K562 (cell line): ENCODE measurements at regions not wholly inside any gene's neighbourhood (a gene's known extent, or its start where the extent isn't known, plus 50 kb on each side); places are given as distances from the start of the nearest gene placed in this dataset.

ENCODE experiments used
- ATAC-seq: fragments of 200-7000 bp; cut with Tn5 transposase; 3 replicates; pipeline ENCODE4 v1.9.1; 2020; ENCODE audit warnings: moderate library complexity
- BruUV-seq: library from RNA; stranded (reverse); fragments of 400-500 nt; replicated peaks from 2 replicates; lab custom pipeline; 2021; lab: Mats Ljungman, UMichigan
- CTCF ChIA-PET: fragments of 300-600 bp; formaldehyde crosslinking; extraction: SDS; loops from one replicate; lab custom pipeline; 2021; ENCODE audit warnings: low intra/inter-chr PET ratio; lab: Yijun Ruan, JAX
- POLR2A ChIA-PET: fragments of 300-600, 350-650 bp; sonication (Branson Sonifier 250); formaldehyde crosslinking; extraction: SDS; loops from one replicate; lab custom pipeline; 2021; ENCODE audit warnings: antibody characterized with exemption, inconsistent platforms; lab: Yijun Ruan, JAX
- DNase-seq, 4 experiments: peaks; one replicate each; pipeline versions ENCODE4 v3.0.0 to v3.0.0-alpha.2; 2011 to 2018; ENCODE audit warnings: low spot score in 3 of 4, mixed read lengths in 3 of 4; ENCODE audit errors: extremely low read depth in 1 of 4
- FAIRE-seq: peaks from 2 replicates; lab custom pipeline; 2011; peaks lifted over from hg19 to GRCh38; lab: Jason Lieb, UNC
- H2AFZ ChIP-seq: 2 replicates; pipeline ENCODE4 v1.6.0; 2011; ENCODE audit warnings: low read depth, low read length, control low read depth, inconsistent platforms
- H3K27ac ChIP-seq: fragments of 200-600 bp; 3 replicates; pipeline ENCODE4 v1.8.0; 2011; ENCODE audit warnings: low read depth, mild to moderate bottlenecking, control low read depth, inconsistent platforms, low read length, moderate library complexity, mixed read lengths; ENCODE audit errors: extremely low read depth
- H3K27me3 ChIP-seq, 2 experiments: fragments of 300-600 bp in 1 of 2; 2 replicates in 1 of 2; 3 replicates in 1 of 2; pipeline versions ENCODE4 v1.6.0 to v1.8.0; 2011; ENCODE audit warnings: inconsistent platforms in 2 of 2, low read length in 2 of 2, mild to moderate bottlenecking in 1 of 2, mixed read lengths in 1 of 2, moderate library complexity in 1 of 2; ENCODE audit not compliant: control insufficient read depth in 2 of 2, insufficient read depth in 2 of 2
- H3K36me3 ChIP-seq: fragments of 300-600 bp; 3 replicates; pipeline ENCODE4 v1.8.0; 2011; ENCODE audit warnings: mild to moderate bottlenecking, low read length, inconsistent platforms; ENCODE audit not compliant: control insufficient read depth, insufficient read depth
- H3K4me1 ChIP-seq, 2 experiments: fragments of 200-600 bp in 1 of 2; replicated peaks in 1 of 2; 2 replicates in 1 of 2; 3 replicates in 1 of 2; pipeline versions ENCODE4 v1.5.1 to v1.8.0; 2011; ENCODE audit warnings: inconsistent platforms in 2 of 2, low read length in 2 of 2, mild to moderate bottlenecking in 1 of 2, mixed read lengths in 1 of 2, moderate library complexity in 1 of 2; ENCODE audit not compliant: control insufficient read depth in 2 of 2, insufficient read depth in 2 of 2
- H3K4me2 ChIP-seq: 2 replicates; pipeline ENCODE4 v1.6.1; 2011; ENCODE audit warnings: low read length, control low read depth, inconsistent platforms, mixed read lengths; ENCODE audit not compliant: insufficient read depth
- H3K4me3 ChIP-seq: fragments of 200-600 bp; sonication (generic), shearing (Covaris generic); 2 replicates; pipeline ENCODE4 v1.5.1; 2016; ENCODE audit warnings: control low read depth, inconsistent platforms
- H3K79me2 ChIP-seq: fragments of 200-600 bp; 3 replicates; pipeline ENCODE4 v1.8.0; 2011; ENCODE audit warnings: low read length, inconsistent platforms; ENCODE audit not compliant: control insufficient read depth, insufficient read depth
- H3K9ac ChIP-seq, 2 experiments: 2 replicates each; pipeline versions ENCODE4 v1.6.0 to v1.6.1; 2011; ENCODE audit warnings: low read depth in 2 of 2, low read length in 2 of 2, control low read depth in 1 of 2, inconsistent platforms in 1 of 2, mild to moderate bottlenecking in 1 of 2, mixed read lengths in 1 of 2; ENCODE audit not compliant: insufficient read depth in 1 of 2
- H3K9me1 ChIP-seq: one replicate; pipeline ENCODE4 v1.6.0; 2011; ENCODE audit warnings: inconsistent platforms, mild to moderate bottlenecking, low read length, moderate library complexity; ENCODE audit not compliant: control insufficient read depth, insufficient read depth
- H3K9me3 ChIP-seq: replicated peaks from 2 replicates; pipeline ENCODE4 v1.5.1; 2011; ENCODE audit warnings: low read depth, low read length, inconsistent platforms; ENCODE audit not compliant: control insufficient read depth, insufficient read depth
- H4K20me1 ChIP-seq: replicated peaks from 2 replicates; pipeline ENCODE4 v1.6.1; 2011; ENCODE audit warnings: low read length, inconsistent platforms, mixed read lengths; ENCODE audit not compliant: control insufficient read depth, insufficient read depth
- FOS ChIP-seq: IDR thresholded peaks from 3 replicates; pipeline ENCODE4 v1.6.1; 2011; ENCODE audit not compliant: insufficient read length; ENCODE audit errors: extremely low read depth
- GABPB2 ChIP-seq: fragments of 250-450 bp; sonication (Bioruptor Pico); conservative IDR thresholded peaks from 2 replicates; pipeline ENCODE4 v1.5.1; 2021; ENCODE audit warnings: mild to moderate bottlenecking
- GTF2B ChIP-seq: IDR thresholded peaks from 2 replicates; pipeline ENCODE4 v1.6.1; 2011; ENCODE audit not compliant: insufficient read length; ENCODE audit errors: extremely low read depth
- HIVEP1 ChIP-seq: fragments of 250-450 bp; sonication (Bioruptor Pico); IDR thresholded peaks from 2 replicates; pipeline ENCODE4 v1.4.0; 2020; ENCODE audit warnings: mild to moderate bottlenecking
- KLF10 ChIP-seq: fragments of 250-450 bp; sonication (Bioruptor Pico); IDR thresholded peaks from 2 replicates; pipeline ENCODE4 v1.6.1; 2021; ENCODE audit warnings: matching md5 sums
- MXD1 ChIP-seq: fragments of 250-450 bp; sonication (Bioruptor Pico); IDR thresholded peaks from 2 replicates; pipeline ENCODE4 v1.8.0; 2021; ENCODE audit warnings: borderline replicate concordance, mild to moderate bottlenecking, moderate library complexity; ENCODE audit not compliant: poor library complexity, severe bottlenecking
- NBN ChIP-seq: fragments of 450-650 bp; IDR thresholded peaks from 2 replicates; pipeline ENCODE4 v1.6.1; 2016; ENCODE audit warnings: low read depth, mild to moderate bottlenecking
- NFYB ChIP-seq: IDR thresholded peaks from 2 replicates; pipeline ENCODE4 v1.6.1; 2011; ENCODE audit warnings: mild to moderate bottlenecking, moderate library complexity; ENCODE audit not compliant: insufficient read length; ENCODE audit errors: extremely low read depth
- NR2C2 ChIP-seq, 2 experiments: fragments of 200-800 bp in 1 of 2; sonication (Bioruptor generic) in 1 of 2; sonication (generic) in 1 of 2; formaldehyde crosslinking in 1 of 2; IDR thresholded peaks; 2 replicates each; pipeline versions ENCODE4 v1.6.1 to v1.8.0; 2016 to 2022; ENCODE audit warnings: mild to moderate bottlenecking in 1 of 2, missing compliant biosample characterization in 1 of 2, missing genetic modification characterization in 1 of 2, missing genetic modification reagents in 1 of 2
- PHF8 ChIP-seq: fragments of 200-600 bp; sonication (generic); IDR thresholded peaks from 2 replicates; pipeline ENCODE4 v1.6.1; 2012; ENCODE audit warnings: mixed run types, mild to moderate bottlenecking, inconsistent platforms, low read length, moderate library complexity, borderline replicate concordance
- RBM17 ChIP-seq: fragments of 200-400 bp; formaldehyde crosslinking; IDR thresholded peaks from 2 replicates; pipeline ENCODE4 v1.6.1; 2017; ENCODE audit warnings: low read depth, mild to moderate bottlenecking, low read length, borderline replicate concordance
- RCOR1 ChIP-seq, 2 experiments: IDR thresholded peaks; 2 replicates each; pipeline ENCODE4 v1.6.1; 2012; ENCODE audit warnings: low read depth in 2 of 2, low read length in 2 of 2, borderline replicate concordance in 1 of 2, improper control_type of control experiment in 1 of 2
- SMAD2 ChIP-seq: fragments of 150-350 bp; IDR thresholded peaks from 2 replicates; pipeline ENCODE4 v1.6.1; 2014; ENCODE audit warnings: low read depth, mild to moderate bottlenecking, low read length
- SRSF3 ChIP-seq: fragments of 200-400 bp; formaldehyde crosslinking; IDR thresholded peaks from 2 replicates; pipeline ENCODE4 v1.6.1; 2016; ENCODE audit warnings: mild to moderate bottlenecking, low read length, moderate library complexity; ENCODE audit not compliant: insufficient read depth
- XRCC3 ChIP-seq: fragments of 450-650 bp; IDR thresholded peaks from 2 replicates; pipeline ENCODE4 v1.6.1; 2017; ENCODE audit warnings: mild to moderate bottlenecking, moderate library complexity
- YBX1 ChIP-seq: fragments of 450-650 bp; IDR thresholded peaks from 2 replicates; pipeline ENCODE4 v1.7.1; 2016; ENCODE audit warnings: mild to moderate bottlenecking
- ZBTB9 ChIP-seq: fragments of 450-650 bp; formaldehyde crosslinking; IDR thresholded peaks from 2 replicates; pipeline ENCODE4 v1.4.0; 2020; ENCODE audit warnings: mild to moderate bottlenecking, moderate library complexity
- ZNF395 ChIP-seq: fragments of 200-800 bp; sonication (Bioruptor generic); IDR thresholded peaks from 2 replicates; pipeline ENCODE4 v1.6.1; 2017; ENCODE audit warnings: missing genetic modification characterization, missing compliant biosample characterization
- ZNF449 ChIP-seq: fragments of 250-450 bp; sonication (Bioruptor Pico); IDR thresholded peaks from 2 replicates; pipeline ENCODE4 v1.8.0; 2022; ENCODE audit warnings: moderate library complexity, mild to moderate bottlenecking, inconsistent platforms
- WGBS: fragments of 100-300 bp; shearing (Covaris generic); methylation state at CpG from one replicate; pipeline ENCODE4 v1.1.6; 2016; ENCODE audit warnings: low coverage, mixed read lengths; ENCODE audit not compliant: insufficient coverage; ENCODE audit errors: missing lambda C conversion rate; 5-methylcytosine and 5-hydroxymethylcytosine counted together
- in situ Hi-C: fragments of 300-500 bp; cut with MboI; formaldehyde crosslinking; loops from 4 replicates; pipeline ENCODE4 v1.15.0; 2018; ENCODE audit warnings: inconsistent platforms, mixed read lengths
- intact Hi-C: fragments of 100-400 bp; cut with micrococcal nuclease; formaldehyde crosslinking; loops from 2 replicates; pipeline ENCODE4 v1.14.2; 2022

- Histone ChIP-seq H3K9ac (no peak overlapping the region), H3K4me1 (no peaks in the 10 kb centered on the region), H3K4me2 (no peak overlapping the region), H3K9me1 (no peaks in the 10 kb centered on the region), H4K20me1 (no peaks in the 10 kb centered on the region), H3K79me2 (no peaks in the 10 kb centered on the region), H3K9me3 (no peaks in the 10 kb centered on the region), H3K27me3 (no peaks in the 10 kb centered on the region), H3K27ac (no peak overlapping the region), H3K36me3 (no peaks in the 10 kb centered on the region), H2AFZ (no peak overlapping the region), H3K4me3 (no peak overlapping the region)
- WGBS = 14% methylated on average over 1 of the region's 1 CpG
- TF ChIP-seq FOS (no peak), NFYB (no peak), GABPB2 (CRISPR knock-in tag) (no peak), SMAD2 (no peak), XRCC3 (no peak), ZBTB9 (CRISPR knock-in tag) (no peak), ZNF395 (CRISPR knock-in tag) (no peak), MXD1 (CRISPR knock-in tag) (no peak), HIVEP1 (no peak), RBM17 (no peak), KLF10 (CRISPR knock-in tag) (no peak), NR2C2 (CRISPR knock-in tag; IDR thresholded peaks at IDR 0.05) (no peak), NR2C2 (tag; IDR thresholded peaks at IDR 0.05) (no peak), GTF2B (no peak), RCOR1 (IDR thresholded peaks at IDR 0.05; ENCODE audit: borderline replicate concordance in 1 of 2, low read depth in 2 of 2, low read length in 2 of 2) (no peak), PHF8 (no peak), ZNF449 (no peak), YBX1 (no peak), NBN (no peak), SRSF3 (no peak)
- ChIA-PET POLR2A (no interaction called here), CTCF (no interaction called here)
- BruUV-seq = no TSS peak
- DNase-seq (no peak), FAIRE-seq (no peak), ATAC-seq (no peak)
- in situ Hi-C loops (no loop called here), intact Hi-C loops (no loop called here)
These were observed 969.4 kb downstream of the PLOD2 start for GRCh38 chr3:145191543-145191942.
